DMS 273 (cell line): ENCODE measurements at regions not wholly inside any gene's neighbourhood (a gene's known extent, or its start where the extent isn't known, plus 50 kb on each side); places are given as distances from the start of the nearest gene placed in this dataset.

Experiments used
- DNase-seq: peaks from one replicate; lab custom pipeline; 2025; ENCODE audit not compliant: unreplicated experiment; lab: John Stamatoyannopoulos, UW

DNA sequence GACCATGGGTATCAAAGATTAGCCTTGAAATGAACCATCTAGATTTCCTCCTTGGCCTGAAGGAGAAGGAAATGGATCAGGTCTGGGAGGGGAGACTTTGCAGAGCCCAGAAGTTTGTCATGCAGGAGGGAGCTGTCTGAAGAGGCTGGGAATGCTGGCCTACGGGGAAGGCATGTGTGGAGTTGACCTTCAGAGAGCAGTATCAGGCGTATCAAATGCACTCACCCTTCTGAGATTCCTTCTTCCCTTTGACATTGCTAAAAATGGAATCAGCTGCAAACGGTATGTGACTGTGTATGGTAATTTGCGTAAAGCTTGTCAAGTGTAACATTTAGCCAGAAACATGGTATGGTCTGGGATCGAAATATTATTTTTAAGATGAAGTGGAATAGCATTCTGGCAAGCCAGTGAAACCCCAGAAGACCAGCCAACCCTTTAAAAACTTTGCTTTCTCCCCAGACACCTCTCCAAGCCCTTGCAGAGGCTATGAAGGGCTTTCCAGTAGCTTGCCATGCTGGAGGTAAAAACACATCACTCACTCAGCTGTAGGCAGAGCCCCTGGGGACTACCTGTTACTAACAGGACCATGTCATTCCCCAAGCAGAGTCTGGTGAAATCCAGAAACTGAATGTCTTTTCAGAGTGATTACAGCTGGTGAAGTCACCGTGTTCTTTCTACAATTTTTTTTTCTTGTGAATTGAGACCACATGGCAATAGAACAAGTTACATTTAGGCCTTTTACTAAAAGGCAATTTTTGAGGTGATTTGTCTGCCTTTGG lies 174.7 kb upstream of the SLC24A5 start:
- DNase-seq: no peak

DNA sequence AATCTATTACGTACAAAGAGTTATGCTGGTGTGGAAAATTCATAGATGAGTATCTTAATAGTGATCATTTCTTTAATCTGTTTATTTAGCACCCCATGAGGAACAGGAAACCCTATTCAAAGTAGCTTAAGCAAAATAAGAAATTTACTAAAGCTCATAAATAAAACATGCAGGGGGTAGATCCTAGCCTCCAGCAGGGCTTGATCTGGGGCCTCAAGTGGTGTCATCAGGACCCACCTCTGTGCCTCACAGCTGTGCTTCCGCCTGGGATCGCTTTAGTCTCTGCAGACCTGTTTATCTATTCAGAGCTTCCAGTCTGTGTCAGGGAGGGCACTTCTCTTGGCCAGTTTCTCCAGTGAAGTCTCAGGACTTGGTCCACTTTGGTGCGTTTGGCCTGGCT lies 171.0 kb upstream of the SLC24A5 start:
- DNase-seq: peak; percentile 29

DNA sequence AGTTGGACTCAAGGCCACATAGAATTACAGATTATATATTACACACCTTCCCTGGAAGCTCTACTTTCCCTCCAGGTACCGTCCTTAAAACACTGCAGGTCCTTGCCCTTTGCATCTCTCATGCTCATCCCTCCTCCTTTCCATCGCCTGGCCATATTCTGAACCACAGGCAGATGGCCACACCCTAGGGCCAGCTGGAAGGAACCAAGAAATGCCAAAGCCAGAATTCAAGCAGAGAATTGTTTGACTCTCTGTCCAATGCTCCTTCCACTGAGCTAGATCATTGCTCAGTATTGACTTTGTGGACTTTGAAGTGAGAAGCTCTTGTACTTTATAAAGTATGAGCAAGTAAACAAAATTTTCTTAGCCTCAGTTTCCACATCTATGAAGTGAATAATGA lies 170.3 kb upstream of the SLC24A5 start:
- no peak for DNase-seq

DNA sequence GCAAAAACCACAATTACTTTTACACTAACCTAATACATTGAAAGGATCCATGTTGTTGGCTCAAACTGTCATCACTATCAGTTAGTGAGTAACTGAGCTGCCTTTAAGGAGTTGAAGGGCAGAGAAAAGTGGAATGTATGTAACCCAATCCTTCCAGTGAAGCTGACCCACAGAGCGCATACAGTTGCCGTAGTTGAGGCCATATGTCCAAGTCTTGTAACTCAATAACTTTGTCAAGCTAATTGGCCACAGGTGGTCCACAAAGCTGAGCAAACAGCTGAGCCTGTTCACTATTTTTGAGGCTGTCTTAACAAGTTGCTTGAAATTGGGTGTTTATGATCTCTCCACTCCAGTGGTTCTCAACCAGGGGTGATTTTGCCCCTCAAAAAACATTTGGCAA lies 169.0 kb upstream of the SLC24A5 start:
- DNase-seq: peak; percentile 70

DNA sequence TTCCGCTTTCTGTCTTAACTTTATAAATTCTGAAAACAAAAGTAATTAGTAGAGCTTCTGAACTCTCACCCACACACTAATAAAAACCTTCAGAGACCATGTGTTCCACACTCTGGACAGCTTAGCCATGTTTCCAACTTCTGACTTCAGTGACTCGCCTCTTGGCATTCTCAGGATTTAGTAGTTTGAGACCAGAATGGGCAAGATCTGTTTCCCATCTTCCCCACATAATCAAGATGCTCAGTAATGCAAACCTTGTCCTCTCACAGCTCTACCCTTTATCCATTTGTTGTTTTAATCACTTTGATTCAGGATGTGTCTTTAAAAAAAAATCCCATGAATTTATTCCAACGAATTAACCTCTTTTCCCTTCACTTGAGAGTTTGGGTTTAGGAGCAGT lies 166.6 kb upstream of the SLC24A5 start:
- no peak for DNase-seq

DNA sequence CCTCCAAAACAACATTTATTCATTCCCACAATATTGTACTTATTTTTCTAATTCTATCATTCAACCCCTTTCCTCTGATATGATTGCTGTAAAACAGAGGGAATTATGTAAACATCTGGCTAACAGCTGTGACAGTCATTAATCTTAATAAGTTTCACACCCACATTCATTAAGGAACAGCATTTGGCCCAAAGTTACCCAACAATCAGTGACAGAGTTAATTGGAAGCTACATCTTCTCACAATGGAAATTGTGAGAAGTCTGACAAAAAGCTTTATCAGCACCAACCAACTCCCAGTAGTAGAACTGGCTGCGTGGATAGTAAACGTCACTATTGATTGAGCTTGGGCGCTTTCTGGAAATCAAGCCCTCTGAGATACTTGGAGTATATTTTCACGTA lies 165.8 kb upstream of the SLC24A5 start:
- DNase-seq: no peak

DNA sequence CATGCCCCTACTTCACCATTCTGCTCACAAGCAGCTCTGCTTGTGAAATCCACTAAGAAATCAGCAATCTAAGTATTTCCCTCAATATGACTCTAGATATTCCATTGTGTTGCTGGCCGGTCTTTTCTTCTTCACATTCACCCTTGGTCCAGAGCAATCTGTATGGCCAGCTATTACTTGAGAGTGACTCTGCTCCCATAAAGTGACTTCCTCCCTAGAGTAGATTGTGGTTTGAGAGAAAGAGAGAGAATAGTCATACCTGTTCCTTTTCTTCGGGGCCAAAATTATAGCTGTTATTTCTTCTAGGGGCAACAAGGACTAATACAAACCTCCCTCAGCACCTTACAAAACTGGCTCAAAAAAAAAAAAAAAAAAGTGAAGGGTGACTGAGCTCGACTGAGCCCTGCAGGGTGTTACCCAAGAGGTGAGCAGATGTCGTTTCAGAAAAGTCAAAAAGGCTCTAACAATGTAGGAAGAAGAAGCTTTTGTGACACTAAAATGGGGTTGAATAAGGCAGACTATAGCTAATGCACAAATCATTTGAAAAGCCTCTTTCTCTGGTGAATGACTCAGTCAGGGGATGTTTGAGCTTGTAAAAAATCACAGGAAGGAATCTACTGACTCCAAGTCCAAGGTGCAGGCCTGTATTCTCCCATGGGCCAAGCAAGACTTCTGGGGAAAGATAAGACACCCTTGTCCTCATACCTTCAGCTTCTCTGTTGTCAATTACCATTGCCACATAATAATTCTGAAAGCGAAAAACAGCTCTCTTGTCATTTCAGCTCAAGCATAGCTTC lies 161.0 kb upstream of the SLC24A5 start:
- no peak for DNase-seq

DNA sequence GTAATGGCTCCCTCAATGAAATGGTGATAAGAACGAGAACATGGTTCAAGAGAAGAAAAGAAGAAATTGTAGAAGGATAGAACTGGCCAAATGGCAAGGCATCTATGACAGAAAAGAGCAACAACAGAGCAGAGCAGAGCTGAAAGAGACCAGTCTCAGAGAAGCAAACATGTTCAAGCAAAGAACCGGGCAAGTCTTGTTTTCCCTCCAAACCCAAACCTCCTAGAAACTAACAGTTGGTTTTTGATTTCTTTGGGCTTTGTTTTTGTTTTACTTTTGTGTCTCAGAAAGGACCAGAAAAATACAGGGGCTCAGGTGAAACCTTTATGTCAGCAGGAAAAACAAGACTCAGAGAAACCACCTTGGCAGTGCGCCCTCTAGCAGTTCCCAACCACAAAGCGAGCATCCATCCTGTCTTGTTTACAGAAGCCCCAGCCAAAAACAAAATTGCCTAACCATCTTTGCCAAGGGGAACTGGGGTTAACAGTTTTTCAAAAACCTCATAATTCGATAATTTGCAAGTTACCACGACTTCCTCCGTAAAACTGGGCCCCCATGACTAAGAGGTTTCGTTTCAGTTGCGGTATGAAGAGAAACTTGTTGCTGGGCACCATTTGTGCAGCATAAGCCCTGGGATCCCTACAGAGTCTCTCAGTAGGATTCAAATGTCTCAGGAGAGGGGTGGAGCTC lies 159.2 kb upstream of the SLC24A5 start:
- no peak for DNase-seq

DNA sequence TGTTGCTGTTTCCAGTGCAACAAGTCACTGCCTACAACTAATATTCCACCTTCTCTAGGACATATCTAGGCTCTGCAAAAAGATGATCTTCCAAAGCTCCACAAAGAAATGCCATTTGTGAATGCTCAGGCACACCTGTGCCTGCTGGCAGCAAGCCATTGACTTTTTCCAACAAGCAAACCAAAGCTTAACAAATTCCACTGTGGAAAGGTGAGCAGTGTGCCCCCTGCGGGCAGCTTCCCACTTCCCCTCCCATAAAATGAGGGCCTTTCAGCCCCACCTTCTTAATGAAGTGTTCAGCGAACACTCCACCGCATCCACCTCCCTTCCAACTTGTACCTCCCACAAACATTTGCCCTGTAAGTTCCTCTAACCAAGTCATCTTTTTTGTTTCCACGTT lies 157.5 kb upstream of the SLC24A5 start:
- peak; percentile 9 for DNase-seq

DNA sequence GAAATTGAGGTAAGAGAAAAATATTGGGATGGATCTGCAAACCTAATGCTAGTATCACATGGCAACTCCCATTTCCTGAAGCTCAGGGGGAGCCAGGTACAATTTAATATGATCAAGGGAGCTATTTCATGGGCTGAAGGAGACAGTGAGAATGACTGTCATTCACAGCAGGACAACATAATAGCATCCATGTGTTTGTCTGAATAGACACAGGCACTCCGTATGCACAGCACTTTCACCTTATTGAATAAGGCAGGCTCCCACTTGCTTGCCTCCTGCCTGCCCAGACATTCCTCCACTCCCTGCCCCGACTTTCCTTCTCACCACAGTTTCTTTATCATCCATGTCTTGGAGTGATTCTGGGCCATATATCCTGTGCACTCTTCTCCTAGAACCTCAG lies 156.6 kb upstream of the SLC24A5 start:
- DNase-seq: no peak

DNA sequence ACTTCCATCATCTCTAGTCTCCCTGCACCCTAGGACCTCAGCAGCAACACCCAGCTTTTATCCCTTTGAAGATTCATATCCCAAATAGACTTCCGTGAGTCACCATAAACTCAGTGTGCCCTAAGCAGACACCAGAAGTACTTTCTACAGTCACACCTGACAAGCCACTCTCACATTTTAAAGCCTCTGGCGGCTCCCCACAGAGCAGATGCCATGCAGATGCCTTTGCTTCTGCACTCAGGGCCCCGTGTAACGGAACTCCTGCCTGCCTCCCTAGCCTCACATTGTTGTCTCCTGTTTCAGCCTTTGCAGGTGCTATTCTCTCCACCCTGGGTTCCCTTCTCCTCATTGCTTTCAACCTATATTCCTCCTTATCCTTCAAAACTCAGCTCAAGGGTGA lies 155.5 kb upstream of the SLC24A5 start:
- DNase-seq: no peak

DNA sequence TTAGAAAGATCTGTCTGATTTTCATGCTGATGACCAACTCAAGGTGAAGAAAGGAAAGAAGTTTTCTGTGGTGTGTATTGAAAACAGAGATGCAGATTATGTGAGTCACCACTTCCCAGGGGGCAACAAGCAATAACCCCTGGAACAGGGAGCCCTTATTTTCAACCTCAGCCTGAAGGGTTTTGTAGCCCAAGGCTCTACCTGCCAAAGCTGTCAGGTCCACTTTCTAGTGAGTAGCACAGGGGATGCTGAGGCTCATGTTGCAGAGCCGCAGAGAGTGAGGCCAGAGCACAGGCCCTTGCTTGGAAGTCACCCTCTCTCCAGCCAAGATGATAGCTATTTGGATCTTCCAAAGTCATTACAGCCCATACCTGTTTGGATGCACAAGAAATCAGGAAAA lies 152.2 kb upstream of the SLC24A5 start:
- DNase-seq: no peak

DNA sequence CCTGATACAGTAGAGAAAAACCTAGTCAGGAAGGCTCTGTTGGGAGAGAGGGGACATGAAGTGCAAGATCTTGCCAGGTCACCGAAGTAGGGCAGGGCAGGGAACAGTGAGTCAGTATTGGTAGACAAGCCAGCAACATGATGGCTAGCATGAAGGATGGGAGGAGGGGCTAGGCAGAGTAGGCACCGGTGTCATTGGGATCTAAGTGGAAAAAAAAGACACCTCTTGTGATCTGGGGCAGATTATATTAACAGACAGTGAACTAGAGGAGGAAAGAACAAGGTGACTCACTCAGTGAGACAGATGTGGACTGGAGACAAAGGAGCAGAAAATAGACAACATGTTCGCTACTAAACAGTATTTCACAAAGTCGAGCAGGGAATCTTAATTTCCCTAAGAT lies 149.2 kb upstream of the SLC24A5 start:
- DNase-seq: no peak

DNA sequence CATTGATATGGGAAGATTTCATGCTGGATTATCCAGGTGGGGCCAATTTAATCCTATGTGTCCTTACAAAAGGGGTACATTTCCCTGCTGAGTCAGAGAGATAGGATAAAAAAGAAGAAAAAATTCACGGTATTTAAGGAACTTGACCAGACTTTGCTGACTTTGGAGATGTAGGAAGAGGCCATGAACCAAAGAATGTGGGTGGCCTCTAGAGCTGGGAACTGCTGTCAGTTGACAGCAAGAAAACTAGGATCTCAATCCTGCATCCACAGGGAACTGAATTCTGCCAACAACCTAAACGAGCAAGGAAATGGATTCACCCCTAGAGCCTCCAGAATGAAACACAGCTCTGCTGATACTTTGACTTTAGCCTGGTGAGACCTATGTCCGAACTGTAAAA lies 148.1 kb upstream of the SLC24A5 start:
- DNase-seq: no peak

DNA sequence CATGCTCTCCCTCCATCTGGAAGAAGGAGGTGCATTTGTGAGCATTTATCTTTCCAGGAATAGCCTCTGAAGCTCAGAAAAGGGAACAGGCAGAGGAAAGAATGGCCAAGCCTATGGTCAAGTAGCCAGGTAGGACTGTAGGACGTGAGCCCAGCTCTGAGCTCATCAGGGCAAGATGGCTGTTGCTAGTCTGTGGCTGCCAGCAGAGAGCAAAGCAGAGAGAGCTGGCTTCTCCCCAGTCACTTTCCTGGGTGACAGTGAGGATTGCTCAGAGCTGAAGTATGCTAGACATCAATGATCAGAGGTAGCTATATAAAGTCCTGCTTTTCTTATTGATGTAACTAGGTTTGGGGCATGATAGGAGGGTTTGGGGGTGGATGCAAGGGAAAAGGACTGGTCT lies 146.1 kb upstream of the SLC24A5 start:
- DNase-seq: no peak

DNA sequence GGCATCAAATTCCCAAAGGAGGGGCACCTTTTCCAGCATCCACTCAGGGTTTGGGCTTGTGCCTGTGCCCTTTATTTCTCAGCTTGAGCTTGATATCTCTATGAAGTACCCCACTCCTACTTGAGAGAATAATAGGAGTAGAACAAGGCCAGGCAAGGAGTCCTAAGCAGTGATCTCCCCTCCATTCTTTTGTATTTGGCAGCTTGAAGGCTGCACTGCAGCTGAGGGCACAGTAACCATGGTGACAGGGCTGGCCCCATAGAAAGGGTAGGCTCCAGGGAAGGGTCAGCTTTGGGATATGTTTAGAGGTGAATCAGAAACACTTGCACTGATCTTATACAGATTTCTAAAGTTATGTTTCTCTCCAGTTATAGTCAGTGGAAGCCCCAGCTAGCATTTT lies 145.4 kb upstream of the SLC24A5 start:
- DNase-seq: peak; percentile 3

DNA sequence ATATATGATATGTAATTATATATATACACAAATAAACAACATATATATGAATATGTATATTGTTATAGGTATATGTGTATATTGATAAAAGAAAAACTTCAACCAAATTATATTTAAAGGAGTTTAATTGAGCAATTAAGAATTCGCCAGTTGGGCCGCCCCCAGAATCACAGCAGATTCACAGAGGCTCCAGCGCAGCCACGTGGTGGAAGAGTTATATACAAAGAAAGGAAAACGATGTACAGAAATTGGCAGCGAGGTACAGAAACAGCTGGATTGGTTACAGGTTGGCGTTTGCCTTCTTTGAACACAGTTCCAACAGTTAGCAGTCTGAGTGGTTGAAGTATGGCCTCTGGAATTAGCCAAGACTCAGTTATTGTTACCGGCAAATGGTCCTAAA lies 137.3 kb upstream of the SLC24A5 start:
- DNase-seq: peak; percentile 49

DNA sequence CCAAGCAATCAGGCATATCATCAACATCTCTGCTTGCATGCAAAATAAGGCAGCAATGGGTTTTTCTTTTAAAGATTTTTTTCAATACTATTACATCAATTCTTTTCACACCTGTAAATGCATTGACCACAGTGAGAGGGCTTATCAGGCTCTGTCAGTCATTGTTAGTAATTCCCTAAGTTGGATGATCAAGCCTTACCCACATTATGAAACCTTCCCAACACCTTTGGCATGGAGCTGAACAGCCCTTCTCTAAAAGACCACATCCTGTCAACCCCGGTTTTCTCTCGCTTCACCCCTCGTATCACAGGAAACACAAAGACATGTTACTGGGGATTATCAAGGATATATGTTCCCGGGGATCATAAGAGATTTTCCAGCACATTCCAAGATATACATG lies 135.2 kb upstream of the SLC24A5 start:
- DNase-seq: no peak

DNA sequence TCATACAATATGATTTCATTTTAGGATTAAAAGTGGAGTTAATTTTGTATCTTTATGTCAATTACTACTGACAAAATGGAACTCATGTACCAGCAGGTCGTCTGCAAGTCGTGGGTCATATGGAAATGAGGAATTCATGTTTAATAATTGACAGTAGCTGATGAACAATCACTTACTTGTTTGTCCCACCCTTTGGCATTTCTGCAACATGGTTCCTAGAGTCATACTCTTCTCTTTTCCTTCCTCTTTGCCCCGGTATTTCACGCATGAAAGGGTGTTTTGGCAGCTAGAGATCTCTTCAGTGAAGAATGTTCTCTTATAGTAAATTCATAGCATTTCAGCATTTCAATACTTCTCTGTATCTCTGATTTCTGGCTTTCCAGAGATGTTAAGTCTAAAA lies 133.3 kb upstream of the SLC24A5 start:
- no peak for DNase-seq

DNA sequence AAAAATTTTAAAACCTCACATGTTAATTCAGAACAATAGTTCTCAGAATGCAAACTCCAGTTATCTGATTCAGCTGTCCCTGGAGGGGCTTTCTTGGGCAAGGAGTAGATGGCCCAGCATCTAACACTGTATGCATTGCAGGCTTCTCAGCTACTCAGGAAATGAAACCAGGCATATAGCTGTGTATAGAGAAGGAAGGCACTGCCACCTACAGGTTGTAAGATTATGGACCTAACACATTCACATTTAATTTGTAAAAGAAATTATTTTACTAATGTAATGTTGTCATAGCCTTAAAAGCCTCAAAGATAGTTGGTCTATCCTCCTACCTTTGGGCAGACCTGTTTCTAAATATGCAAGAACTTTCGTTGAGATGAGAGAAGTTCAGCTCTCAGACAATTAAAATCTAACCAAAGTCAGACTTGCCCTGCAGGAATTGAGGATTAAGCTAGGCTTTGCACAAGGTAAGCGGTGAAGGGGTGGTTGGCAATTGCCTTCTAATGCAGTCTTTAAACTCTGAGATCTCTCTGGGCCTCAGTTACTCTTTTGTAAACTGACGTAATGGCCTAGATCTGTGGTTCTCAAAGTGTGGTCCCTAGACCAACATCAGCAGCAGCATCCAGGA lies 132.8 kb upstream of the SLC24A5 start:
- peak; percentile 74 for DNase-seq

DNA sequence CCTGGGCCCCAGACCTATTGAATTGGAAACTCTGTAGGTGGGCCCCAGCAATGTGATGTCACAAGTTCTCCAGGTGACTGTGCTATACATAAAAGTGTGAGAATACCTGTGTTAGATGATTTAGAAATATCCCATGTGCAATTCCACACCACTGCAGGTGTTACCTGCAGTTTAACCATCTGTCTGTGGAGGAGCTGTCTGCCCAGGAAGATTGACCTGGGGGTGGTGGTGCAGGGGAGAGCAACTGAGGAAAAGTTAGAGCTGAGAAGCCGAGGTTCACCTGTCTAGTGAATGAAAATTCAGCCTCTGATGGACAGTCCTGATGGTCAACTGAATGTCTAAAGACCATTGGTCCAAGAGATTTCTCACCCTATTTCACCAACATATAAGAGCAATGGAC lies 132.2 kb upstream of the SLC24A5 start:
- peak; percentile 2 for DNase-seq

DNA sequence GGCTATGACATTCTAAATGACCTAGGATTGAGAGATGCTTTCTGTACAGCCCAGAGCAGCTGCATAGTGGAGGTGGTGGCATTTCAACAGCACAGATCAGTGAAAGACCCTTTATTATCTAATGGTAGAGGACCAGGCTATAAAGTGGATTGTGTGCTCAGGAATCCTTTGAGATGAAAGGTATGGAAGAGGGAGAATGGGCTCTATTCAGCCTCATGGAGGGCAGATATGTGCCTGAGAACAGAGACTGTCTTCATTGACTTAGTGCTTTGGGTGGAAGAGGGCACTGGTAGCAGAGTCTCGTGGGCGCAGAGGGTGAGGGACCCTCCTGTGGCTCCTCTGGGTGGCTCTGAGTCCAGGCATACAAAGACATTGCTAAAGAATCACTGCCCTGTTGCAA lies 130.0 kb upstream of the SLC24A5 start:
- no peak for DNase-seq
